Panc1 (cell line): ENCODE measurements at regions not wholly inside any gene's neighbourhood (a gene's known extent, or its start where the extent isn't known, plus 50 kb on each side); places are given as distances from the start of the nearest gene placed in this dataset.

Source experiments
- CTCF ChIP-seq: fragments of 450-650 bp; IDR thresholded peaks from 2 replicates; pipeline ENCODE4 v1.5.1; 2017; ENCODE audit warnings: mild to moderate bottlenecking
- POLR2AphosphoS5 ChIP-seq: IDR thresholded peaks from 2 replicates; pipeline ENCODE4 v1.6.1; 2012; ENCODE audit warnings: mild to moderate bottlenecking, low read depth, low read length, moderate library complexity
- TCF7L2 ChIP-seq: IDR thresholded peaks from 2 replicates; pipeline ENCODE4 v1.6.1; 2011; ENCODE audit warnings: mild to moderate bottlenecking, low read depth, low read length, inconsistent platforms

- TF ChIP-seq CTCF (no peak), POLR2AphosphoS5 (no peak), TCF7L2 (no peak)
Observed at GRCh38 chr1:230542054-230542453, 100.2 kb upstream of the COG2 start.
